WTC11 (cell line): ENCODE measurements at regions not wholly inside any gene's neighbourhood (a gene's known extent, or its start where the extent isn't known, plus 50 kb on each side); places are given as distances from the start of the nearest gene placed in this dataset.
A peak's percentile ranks its signal among the peaks of the same experiment; 100 is the strongest.

Source experiments
- ATAC-seq: fragments of 200-7000 bp; cut with Tn5 transposase; 2 replicates; pipeline ENCODE4 v1.10.0; 2021; ENCODE audit warnings: mild to moderate bottlenecking, moderate library complexity
- CTCF ChIA-PET: fragments of 300-600 bp; sonication (Branson Sonifier 250); formaldehyde crosslinking; loops from one replicate; lab custom pipeline; 2021; ENCODE audit warnings: antibody characterized with exemption; lab: Charles Lee
- POLR2A ChIA-PET: fragments of 350-600 bp; sonication (Branson Sonifier 250); formaldehyde crosslinking; loops from one replicate; lab custom pipeline; 2021; ENCODE audit warnings: antibody characterized with exemption; lab: Charles Lee
- DNase-seq: peaks from one replicate; pipeline ENCODE4 v3.0.0; 2021; ENCODE audit warnings: low spot score
- H3K27ac Mint-ChIP-seq: 2 replicates; pipeline ENCODE4 v1.8.0; 2021; ENCODE audit warnings: mixed read lengths
- H3K27me3 Mint-ChIP-seq: 2 replicates; pipeline ENCODE4 v1.8.0; 2021; ENCODE audit warnings: low read depth, mild to moderate bottlenecking, moderate library complexity, mixed read lengths
- H3K36me3 Mint-ChIP-seq: 2 replicates; pipeline ENCODE4 v1.8.0; 2021; ENCODE audit warnings: mixed read lengths
- H3K4me1 Mint-ChIP-seq: 2 replicates; pipeline ENCODE4 v1.8.0; 2022; ENCODE audit warnings: mixed read lengths
- H3K4me3 Mint-ChIP-seq: 2 replicates; pipeline ENCODE4 v1.8.0; 2021; ENCODE audit warnings: mild to moderate bottlenecking, moderate library complexity, mixed read lengths
- H3K9me3 Mint-ChIP-seq: 2 replicates; pipeline ENCODE4 v1.8.0; 2021; ENCODE audit warnings: mixed read lengths
- ARID4B ChIP-seq: sonication (generic); formaldehyde crosslinking; IDR thresholded peaks from 2 replicates; pipeline ENCODE4 v1.8.0; 2023; ENCODE audit warnings: missing genetic modification reagents, mild to moderate bottlenecking, borderline replicate concordance
- ATF3 ChIP-seq: sonication (generic); formaldehyde crosslinking; conservative IDR thresholded peaks from 2 replicates; pipeline ENCODE4 v1.8.1; 2022; ENCODE audit warnings: mild to moderate bottlenecking, missing genetic modification reagents
- ERG ChIP-seq: fragments of 250-450 bp; sonication (Bioruptor Pico); IDR thresholded peaks from 2 replicates; pipeline ENCODE4 v1.8.0; 2021; ENCODE audit warnings: mild to moderate bottlenecking
- FOXP1 ChIP-seq: sonication (generic); formaldehyde crosslinking; IDR thresholded peaks from 2 replicates; pipeline ENCODE4 v1.8.0; 2022; ENCODE audit warnings: missing genetic modification reagents, mild to moderate bottlenecking, moderate library complexity, borderline replicate concordance
- GABPB1 ChIP-seq: sonication (generic); formaldehyde crosslinking; IDR thresholded peaks from 2 replicates; pipeline ENCODE4 v1.8.1; 2023; ENCODE audit warnings: mild to moderate bottlenecking, missing genetic modification reagents
- GTF2I ChIP-seq: fragments of 250-450 bp; sonication (Bioruptor Pico); conservative IDR thresholded peaks from 2 replicates; pipeline ENCODE4 v1.4.0; 2021; ENCODE audit warnings: mild to moderate bottlenecking
- HMGA2 ChIP-seq: fragments of 250-450 bp; sonication (Bioruptor Pico); IDR thresholded peaks from 2 replicates; pipeline ENCODE4 v1.4.0; 2021; ENCODE audit warnings: mild to moderate bottlenecking, moderate library complexity
- JUN ChIP-seq: sonication (generic); formaldehyde crosslinking; IDR thresholded peaks from 2 replicates; pipeline ENCODE4 v1.8.0; 2023; ENCODE audit warnings: mild to moderate bottlenecking, missing genetic modification reagents
- MLX ChIP-seq: sonication (generic); formaldehyde crosslinking; IDR thresholded peaks from 2 replicates; pipeline ENCODE4 v1.8.1; 2023; ENCODE audit warnings: mild to moderate bottlenecking, missing genetic modification reagents, moderate library complexity
- MYBL2 ChIP-seq: sonication (generic); formaldehyde crosslinking; IDR thresholded peaks from 2 replicates; pipeline ENCODE4 v1.8.1; 2023; ENCODE audit warnings: mild to moderate bottlenecking, moderate library complexity, missing genetic modification reagents
- NR1H2 ChIP-seq: sonication (generic); formaldehyde crosslinking; IDR thresholded peaks from 2 replicates; pipeline ENCODE4 v1.9.0; 2021; ENCODE audit warnings: mild to moderate bottlenecking, moderate library complexity, missing genetic modification reagents
- NR2C2 ChIP-seq: sonication (generic); formaldehyde crosslinking; IDR thresholded peaks from 2 replicates; pipeline ENCODE4 v1.8.0; 2022; ENCODE audit warnings: mild to moderate bottlenecking, missing genetic modification reagents
- SOX15 ChIP-seq: fragments of 250-450 bp; sonication (Bioruptor Pico); IDR thresholded peaks from 2 replicates; pipeline ENCODE4 v1.9.0; 2021; ENCODE audit warnings: mild to moderate bottlenecking
- SP1 ChIP-seq: sonication (generic); formaldehyde crosslinking; conservative IDR thresholded peaks from 2 replicates; pipeline ENCODE4 v1.8.1; 2022; ENCODE audit warnings: missing genetic modification reagents
- STAT6 ChIP-seq: sonication (generic); formaldehyde crosslinking; conservative IDR thresholded peaks from 2 replicates; pipeline ENCODE4 v1.8.1; 2023; ENCODE audit warnings: mild to moderate bottlenecking, low read depth, missing genetic modification reagents, moderate library complexity
- TP53 ChIP-seq: sonication (generic); formaldehyde crosslinking; IDR thresholded peaks from 2 replicates; pipeline ENCODE4 v1.8.1; 2023; ENCODE audit warnings: mild to moderate bottlenecking, missing genetic modification reagents
- ZNF219 ChIP-seq: sonication (generic); formaldehyde crosslinking; IDR thresholded peaks from 2 replicates; pipeline ENCODE4 v1.8.0; 2023; ENCODE audit warnings: missing genetic modification reagents, mild to moderate bottlenecking, borderline replicate concordance
- ZNF232 ChIP-seq: sonication (generic); formaldehyde crosslinking; IDR thresholded peaks from 2 replicates; pipeline ENCODE4 v1.8.0; 2022; ENCODE audit warnings: mild to moderate bottlenecking, missing genetic modification reagents
- ZNF263 ChIP-seq: sonication (generic); formaldehyde crosslinking; IDR thresholded peaks from 2 replicates; pipeline ENCODE4 v1.8.1; 2022; ENCODE audit warnings: low read depth, mild to moderate bottlenecking, moderate library complexity, missing genetic modification reagents
- ZNF416 ChIP-seq: fragments of 250-450 bp; sonication (Bioruptor Pico); IDR thresholded peaks from 2 replicates; pipeline ENCODE4 v1.9.0; 2021; ENCODE audit warnings: mild to moderate bottlenecking, inconsistent platforms
- ZNF423 ChIP-seq: fragments of 250-450 bp; sonication (Bioruptor Pico); IDR thresholded peaks from 2 replicates; pipeline ENCODE4 v2.1.2; 2022; ENCODE audit warnings: mild to moderate bottlenecking, moderate library complexity
- ZNF425 ChIP-seq: fragments of 250-450 bp; sonication (Bioruptor Pico); conservative IDR thresholded peaks from 2 replicates; pipeline ENCODE4 v1.9.0; 2021; ENCODE audit warnings: mild to moderate bottlenecking
- ZNF532 ChIP-seq: fragments of 250-450 bp; sonication (Bioruptor Pico); IDR thresholded peaks from 2 replicates; pipeline ENCODE4 v1.9.0; 2021; ENCODE audit warnings: mild to moderate bottlenecking, borderline replicate concordance
- ZNF671 ChIP-seq: fragments of 250-450 bp; sonication (Bioruptor Pico); IDR thresholded peaks from 2 replicates; pipeline ENCODE4 v1.8.0; 2021; ENCODE audit warnings: mild to moderate bottlenecking

GRCh38 chr6:26270486-26270861 is 94.5 kb upstream of the BTN3A2 start:
- no peak overlapping the region for H3K4me3 Mint-ChIP-seq
- 0 out of 2 replicates have a peak, but pooled peaks cover 3% of the 10 kb centered on the region for H3K36me3 Mint-ChIP-seq
- H3K27ac Mint-ChIP-seq: no peak overlapping the region
- peaks cover 29% of the 10 kb centered on the region for H3K4me1 Mint-ChIP-seq
- no peaks in the 10 kb centered on the region for H3K27me3 Mint-ChIP-seq
- no peaks in the 10 kb centered on the region for H3K9me3 Mint-ChIP-seq
- CTCF ChIA-PET: interaction anchor here (0.6 to 1.2 kb wide), 6 partner anchors 13 to 223 kb away, joined by 3 to 4 read pairs (median 4); a partner anchor contains a TSS
- no peak for DNase-seq
- no peak for ATAC-seq
- POLR2A ChIA-PET: interaction anchor here (0.5 to 10.5 kb wide), 33 partner anchors 8 to 1623 kb away, joined by 3 to 190 read pairs (median 17); a partner anchor contains a TSS
- TF ChIP-seq STAT6 (CRISPR knock-in tag) (no peak), SOX15 (CRISPR knock-in tag) (no peak), ZNF671 (CRISPR knock-in tag) (peak; percentile 90), ZNF532 (CRISPR knock-in tag) (peak; percentile 38; the same call in 1 of the 2 replicates), HMGA2 (CRISPR knock-in tag) (no peak), ATF3 (no peak), NR2C2 (no peak), ZNF232 (CRISPR knock-in tag) (no peak), GTF2I (CRISPR knock-in tag) (no peak), ZNF425 (peak; percentile 52), TP53 (no peak), ZNF416 (CRISPR knock-in tag) (no peak), MLX (CRISPR knock-in tag) (no peak), ZNF263 (CRISPR knock-in tag) (no peak), MYBL2 (CRISPR knock-in tag) (no peak), ARID4B (CRISPR knock-in tag) (no peak), GABPB1 (CRISPR knock-in tag) (no peak), JUN (no peak), SP1 (CRISPR knock-in tag) (no peak), FOXP1 (CRISPR knock-in tag) (no peak), NR1H2 (CRISPR knock-in tag) (no peak), ZNF423 (no peak), ERG (0 out of 2 replicates have a peak, but pooled peaks have one; percentile 16), ZNF219 (CRISPR knock-in tag) (no peak)
